Dermis microvascular lymphatic vessel endothelial cell (primary cell): ENCODE measurements at regions not wholly inside any gene's neighbourhood (a gene's known extent, or its start where the extent isn't known, plus 50 kb on each side); places are given as distances from the start of the nearest gene placed in this dataset.

Experiments
- DNase-seq, 2 donors: peaks; one replicate each; pipeline versions ENCODE4 v3.0.0 to v3.0.0-alpha.2; 2010; ENCODE audit warnings: low read depth in 2 of 2

DNA sequence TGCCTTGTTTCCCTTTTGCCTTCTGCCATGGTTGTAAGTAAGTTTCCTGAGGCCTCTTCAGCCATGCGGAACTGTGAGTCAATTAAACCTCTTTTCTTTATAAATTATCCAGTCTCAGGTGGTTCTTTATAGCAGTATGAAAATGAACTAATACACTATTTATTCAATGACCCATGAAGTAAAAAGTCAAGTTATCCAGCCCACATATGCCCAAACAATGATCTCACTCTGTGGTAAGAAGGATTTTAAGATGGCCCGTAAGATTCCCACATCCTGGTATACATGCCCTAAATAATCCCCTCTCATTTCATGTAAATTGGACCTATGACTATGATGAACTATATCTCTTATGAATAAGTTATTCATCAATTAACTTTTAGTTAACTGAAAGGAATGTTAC, 1008.3 kb upstream of the B3GALT2 start:
- DNase-seq: no peak

DNA sequence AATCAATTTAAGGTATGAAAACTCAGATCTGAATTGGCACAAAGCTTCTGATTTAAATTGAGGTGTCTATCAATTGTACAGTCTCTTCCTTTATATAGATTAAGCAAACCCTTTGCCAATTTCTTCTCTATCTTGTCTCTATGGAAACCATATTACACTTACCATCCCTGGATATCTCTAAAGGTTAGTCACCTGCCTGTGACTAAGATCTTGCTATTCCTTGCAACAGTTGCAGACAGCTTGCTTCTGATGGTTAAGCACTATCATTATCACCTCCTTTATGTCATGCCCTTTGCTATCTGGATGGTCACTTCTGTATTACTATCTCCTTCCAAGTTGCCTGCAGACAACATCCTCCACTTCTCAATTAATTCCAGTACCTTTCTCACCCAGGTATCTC, 998.6 kb upstream of the B3GALT2 start:
- no peak for DNase-seq

DNA sequence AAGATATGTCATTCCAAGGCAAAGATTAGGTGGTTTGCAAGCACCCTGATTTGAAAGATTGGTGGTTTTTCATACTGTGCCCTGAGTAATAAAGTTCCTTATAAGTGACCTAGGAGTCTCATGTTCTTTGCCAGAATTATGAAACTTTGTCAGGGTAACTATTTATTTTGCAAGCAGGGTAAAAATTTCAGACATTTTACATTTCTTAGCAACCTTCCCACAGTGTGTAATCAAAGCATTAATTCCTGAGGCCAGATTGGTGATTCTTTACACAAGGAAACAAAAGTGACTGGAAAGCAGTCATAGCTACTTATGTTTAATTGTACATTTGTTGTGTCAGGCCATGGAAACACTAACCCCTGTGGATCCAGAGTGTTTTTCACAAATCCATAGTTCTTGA, 998.0 kb upstream of the B3GALT2 start:
- DNase-seq: no peak

GRCh38 chr1:194181845-194182244, 995.4 kb upstream of the B3GALT2 start:
- DNase-seq: no peak

GRCh38 chr1:194176212-194176611, 989.8 kb upstream of the B3GALT2 start:
- DNase-seq: no peak

DNA sequence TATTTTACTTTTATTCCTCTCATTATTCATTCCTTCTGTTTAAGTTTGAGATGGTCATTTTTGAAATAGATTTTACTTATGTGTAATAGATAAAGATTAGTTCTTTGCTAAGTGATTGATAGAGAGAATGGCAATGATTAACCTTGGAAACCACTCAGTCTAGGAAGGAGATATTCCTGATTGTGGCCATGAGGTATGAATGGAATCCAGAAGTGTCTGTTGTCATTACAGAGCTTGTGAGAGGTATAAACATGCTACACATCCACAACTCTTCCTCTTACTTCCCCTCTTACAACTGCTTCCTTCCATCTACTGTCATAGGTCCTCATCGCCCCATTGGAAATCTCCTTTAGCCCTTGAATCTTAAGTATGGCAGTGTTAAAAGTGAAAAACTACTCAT, 988.8 kb upstream of the B3GALT2 start:
- DNase-seq: no peak

- no peak for DNase-seq
Measured at GRCh38 chr1:194174528-194174927, 988.1 kb upstream of the B3GALT2 start.

GRCh38 chr1:194171596-194171995, 985.2 kb upstream of the B3GALT2 start:
- DNase-seq: no peak

DNA sequence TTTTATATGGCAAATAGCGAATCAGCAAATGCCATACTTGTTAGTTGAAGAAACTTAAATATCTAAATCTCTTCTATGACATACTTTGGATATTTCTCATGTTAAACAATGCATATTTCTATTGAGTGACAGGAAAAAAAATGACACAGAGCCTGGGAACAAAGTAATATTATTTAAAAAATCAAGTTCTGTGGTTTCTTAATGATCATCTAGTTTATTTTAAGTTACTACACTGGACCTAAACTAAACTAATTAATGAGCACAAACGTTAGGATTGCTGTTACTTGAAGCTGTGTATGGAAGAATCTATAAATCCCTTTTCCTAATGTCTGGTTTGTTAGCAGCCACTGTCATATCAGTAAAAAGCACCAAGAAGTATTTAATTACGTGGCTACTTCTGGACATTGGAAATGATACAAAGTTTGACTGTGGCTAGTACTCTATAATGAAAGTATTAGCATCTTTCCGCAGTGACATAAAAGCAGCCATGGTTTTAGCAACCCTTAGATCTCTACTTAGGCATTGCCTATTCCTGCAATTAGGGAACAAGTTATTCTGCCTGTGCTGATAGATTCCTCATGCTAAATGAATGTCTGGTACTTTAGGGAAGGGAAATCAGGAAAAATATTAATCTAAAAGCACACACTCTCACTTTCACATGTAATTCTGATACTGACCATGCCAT, 981.7 kb upstream of the B3GALT2 start:
- no peak for DNase-seq

GRCh38 chr1:194164755-194165154, 978.3 kb upstream of the B3GALT2 start:
- DNase-seq: no peak

DNA sequence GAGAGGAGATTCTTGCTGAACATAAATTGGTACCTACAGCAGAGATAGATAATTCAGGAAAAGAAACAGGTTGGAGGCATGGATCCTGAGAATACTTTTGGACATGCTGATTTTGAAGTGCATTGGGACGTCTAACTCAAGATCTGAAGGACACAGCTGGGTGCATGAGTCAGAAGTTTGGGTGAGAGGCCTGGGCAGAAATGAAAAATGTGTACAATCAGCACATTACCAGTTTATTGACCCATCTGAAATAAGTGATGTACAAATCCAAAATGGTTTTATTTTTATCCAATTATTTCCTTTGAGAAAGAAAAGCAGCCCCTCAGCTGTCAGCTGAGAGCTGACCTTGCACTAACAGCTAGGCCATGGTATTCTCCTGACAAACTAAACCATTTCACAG, 975.2 kb upstream of the B3GALT2 start:
- DNase-seq: no peak

DNA sequence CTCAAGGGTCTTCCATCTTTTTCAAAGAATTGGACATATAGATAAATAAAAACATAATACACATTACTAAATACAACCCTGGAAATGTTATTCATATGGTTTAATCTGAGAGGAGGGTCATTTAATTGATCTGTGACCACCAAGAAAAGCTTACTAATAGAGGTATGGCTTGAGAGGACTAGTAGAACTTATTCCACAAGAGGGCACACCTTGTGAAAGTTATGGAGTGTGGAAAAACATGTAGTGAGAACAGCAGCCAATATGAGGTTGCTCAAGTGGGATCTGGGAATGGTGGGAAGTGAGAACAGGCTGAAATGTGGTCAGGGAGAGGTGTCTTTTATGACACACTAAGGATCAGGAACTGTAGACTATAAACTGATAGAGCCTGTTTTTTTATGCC, 973.5 kb upstream of the B3GALT2 start:
- DNase-seq: no peak

- DNase-seq: no peak
Measured at GRCh38 chr1:194155962-194156361, 969.5 kb upstream of the B3GALT2 start.

GRCh38 chr1:194151056-194151455, 964.6 kb upstream of the B3GALT2 start:
- DNase-seq: no peak

- DNase-seq: no peak
Measured at GRCh38 chr1:194150242-194150641, 963.8 kb upstream of the B3GALT2 start.

DNA sequence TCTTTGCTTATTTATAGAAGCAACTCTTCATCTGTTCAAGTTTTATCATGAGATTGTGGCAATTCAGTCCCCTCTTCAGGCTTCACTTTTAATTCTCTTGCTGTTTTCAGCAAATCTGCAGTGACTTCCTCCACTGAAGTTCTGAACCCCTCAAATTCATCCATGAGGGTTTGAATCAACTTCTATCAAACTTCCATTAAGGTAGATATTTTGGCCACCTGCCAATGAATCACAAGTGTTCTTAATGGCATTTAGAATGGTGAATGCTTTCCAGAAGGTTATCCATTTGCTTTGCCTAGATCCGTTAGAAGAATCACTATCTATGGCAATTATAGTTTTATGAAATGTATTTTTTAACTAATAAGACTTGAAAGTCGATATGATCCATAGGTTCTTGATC, 946.7 kb upstream of the B3GALT2 start:
- no peak for DNase-seq

GRCh38 chr1:194118086-194118485, 931.7 kb upstream of the B3GALT2 start:
- no peak for DNase-seq

DNA sequence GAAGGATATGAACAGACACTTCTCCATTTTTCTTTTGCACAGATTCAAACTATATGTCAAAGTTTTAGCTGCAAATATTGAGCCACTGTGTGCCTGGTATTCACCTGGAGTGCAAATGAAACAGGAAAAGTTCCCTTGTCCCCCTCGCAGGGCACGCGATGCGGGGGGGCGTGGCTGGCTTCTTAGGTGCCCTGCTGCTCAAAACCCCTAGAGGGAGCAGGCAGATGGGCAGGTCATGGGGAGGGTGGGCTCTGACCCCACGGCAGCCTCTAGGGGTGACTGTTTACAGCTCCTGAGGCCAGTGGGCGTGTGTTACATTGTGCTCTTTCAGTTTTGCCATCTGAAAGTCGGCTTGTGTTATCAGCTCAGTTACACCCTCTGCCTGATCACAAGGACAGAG, 931.2 kb upstream of the B3GALT2 start:
- DNase-seq: no peak

DNA sequence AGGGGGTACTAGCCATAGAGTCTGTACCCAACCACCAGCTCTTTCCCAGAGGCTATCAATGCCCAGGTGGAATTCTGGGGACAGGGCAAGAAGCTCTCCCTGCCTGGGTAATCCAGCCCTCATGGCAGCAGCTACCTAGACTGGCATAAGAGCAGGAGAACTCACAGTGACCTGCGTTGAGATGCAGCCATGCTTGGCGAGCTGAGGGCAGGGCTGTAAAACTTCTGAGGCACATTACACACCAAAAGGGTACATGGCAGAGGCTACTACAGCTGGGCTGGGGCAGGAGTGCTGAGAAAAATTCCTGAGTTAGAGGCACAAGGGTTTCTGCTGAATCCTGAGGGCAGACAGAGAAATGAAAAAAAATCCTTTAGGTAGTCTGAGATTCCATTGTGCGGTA, 927.9 kb upstream of the B3GALT2 start:
- no peak for DNase-seq

DNA sequence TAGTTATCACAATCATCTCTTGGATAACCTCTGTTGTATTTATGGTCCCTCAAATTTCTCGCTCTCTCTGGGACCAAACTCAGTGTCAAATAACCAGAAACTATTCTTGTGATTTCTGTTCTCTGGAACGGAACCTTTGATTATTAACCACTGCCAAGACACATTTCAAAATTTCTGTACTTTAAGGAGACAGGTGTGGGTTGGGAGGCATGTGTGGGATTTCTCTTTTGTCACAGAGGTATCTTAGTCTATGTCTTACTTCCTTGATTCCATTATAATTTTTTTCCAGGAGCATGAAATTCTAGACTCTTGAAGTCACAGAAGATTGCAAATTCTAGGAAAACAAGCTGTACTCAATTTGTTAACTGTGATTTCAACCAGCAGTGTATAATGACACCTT, 919.0 kb upstream of the B3GALT2 start:
- DNase-seq: no peak

DNA sequence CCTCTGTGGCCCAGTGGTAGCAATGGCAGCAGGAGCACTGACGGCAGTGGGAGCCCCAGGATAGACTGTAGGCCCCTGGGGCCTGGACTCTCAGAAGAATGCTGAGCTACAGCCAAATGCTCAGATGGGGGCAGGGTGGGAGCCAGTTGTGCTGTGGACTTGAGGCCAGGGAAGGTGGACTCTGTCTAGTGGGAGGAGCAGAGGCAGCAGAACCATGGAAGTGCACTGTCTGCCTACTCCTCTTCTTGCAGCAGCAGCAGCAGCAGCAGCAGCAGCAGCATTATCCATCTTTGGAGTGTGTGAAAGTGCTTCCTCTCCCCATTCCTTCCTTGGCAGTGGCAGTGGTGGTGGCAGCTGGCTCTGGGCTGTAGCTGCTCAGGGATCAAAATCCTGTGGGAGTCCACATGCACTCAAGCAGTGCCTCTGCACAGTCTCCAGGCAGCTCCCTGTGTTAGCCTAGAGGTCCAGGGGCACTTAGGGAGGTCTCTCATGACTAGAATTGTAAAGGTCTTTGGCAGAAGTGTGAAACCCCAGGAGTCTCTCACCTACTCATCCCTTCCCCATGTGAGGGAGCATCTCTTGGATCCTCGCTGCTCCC, 917.9 kb upstream of the B3GALT2 start:
- DNase-seq: no peak

GRCh38 chr1:194103516-194104246, 917.3 kb upstream of the B3GALT2 start:
- no peak for DNase-seq

- DNase-seq: no peak
Measured at GRCh38 chr1:194103101-194103500, 916.7 kb upstream of the B3GALT2 start.
